Stimulated activated naive CD8-positive, alpha-beta T cell treated with anti-CD3 and anti-CD28 coated beads, Interleukin-15, amount 100 ng/mL, for 72 hours (primary cell): ENCODE measurements at regions not wholly inside any gene's neighbourhood (a gene's known extent, or its start where the extent isn't known, plus 50 kb on each side); places are given as distances from the start of the nearest gene placed in this dataset.

Experiments used
- ATAC-seq: fragments of 150-1000 bp; cut with Tn5 transposase; 2 replicates; pipeline ENCODE4 v1.10.0; 2021; ENCODE audit warnings: mild to moderate bottlenecking, moderate library complexity
- DNase-seq, 2 donors: peaks; one replicate each; pipeline ENCODE4 v3.0.0; 2021 to 2022
- H3K27ac Mint-ChIP-seq, 2 donors: one replicate each; pipeline ENCODE4 v1.8.0; 2022; ENCODE audit warnings: mild to moderate bottlenecking in 2 of 2, mixed read lengths in 2 of 2, moderate library complexity in 2 of 2
- H3K27me3 Mint-ChIP-seq: one replicate; pipeline ENCODE4 v1.8.0; 2022; ENCODE audit warnings: mixed read lengths
- H3K4me1 Mint-ChIP-seq: one replicate; pipeline ENCODE4 v1.8.0; 2022; ENCODE audit warnings: mild to moderate bottlenecking, mixed read lengths
- H3K4me3 Mint-ChIP-seq, 2 donors: one replicate each; pipeline ENCODE4 v1.8.0; 2022; ENCODE audit warnings: mild to moderate bottlenecking in 2 of 2, mixed read lengths in 2 of 2, moderate library complexity in 1 of 2
- H3K9me3 Mint-ChIP-seq, 2 donors: one replicate each; pipeline ENCODE4 v1.8.0; 2022; ENCODE audit warnings: mixed read lengths in 2 of 2

GRCh38 chr13:33763021-33763420 is 54.9 kb upstream of the RFC3 start:
- DNase-seq (no peak), ATAC-seq (no peak)
- no peak overlapping the region for H3K27ac Mint-ChIP-seq
- H3K4me3 Mint-ChIP-seq = no peak overlapping the region
- H3K4me1 Mint-ChIP-seq = no peaks in the 10 kb centered on the region
- no peaks in the 10 kb centered on the region for H3K27me3 Mint-ChIP-seq
- no peaks in the 10 kb centered on the region for H3K9me3 Mint-ChIP-seq

- ATAC-seq = no peak
- no peak for DNase-seq
- Mint-ChIP-seq H3K27ac (no peak overlapping the region), H3K27me3 (no peaks in the 10 kb centered on the region), H3K4me1 (no peaks in the 10 kb centered on the region), H3K9me3 (no peaks in the 10 kb centered on the region), H3K4me3 (no peak overlapping the region)
Observed at GRCh38 chr13:33764716-33765115, 53.2 kb upstream of the RFC3 start.

GRCh38 chr13:33766329-33767123 is 51.4 kb upstream of the RFC3 start:
- H3K9me3 Mint-ChIP-seq = no peaks in the 10 kb centered on the region
- H3K4me3 Mint-ChIP-seq = no peak overlapping the region
- no peaks in the 10 kb centered on the region for H3K27me3 Mint-ChIP-seq
- ATAC-seq (no peak), DNase-seq (no peak)
- H3K27ac Mint-ChIP-seq = no peak overlapping the region
- no peaks in the 10 kb centered on the region for H3K4me1 Mint-ChIP-seq

- H3K27ac Mint-ChIP-seq = no peak overlapping the region
- H3K4me1 Mint-ChIP-seq = no peaks in the 10 kb centered on the region
- no peak for DNase-seq
- no peak for ATAC-seq
- H3K27me3 Mint-ChIP-seq = no peaks in the 10 kb centered on the region
- no peaks in the 10 kb centered on the region for H3K9me3 Mint-ChIP-seq
- H3K4me3 Mint-ChIP-seq = no peak overlapping the region
Observed at GRCh38 chr13:33767140-33767539, 50.8 kb upstream of the RFC3 start.
